ENCODE measurements at regions not wholly inside any gene's neighbourhood (a gene's known extent, or its start where the extent isn't known, plus 50 kb on each side); places are given as distances from the start of the nearest gene placed in this dataset.

DNA sequence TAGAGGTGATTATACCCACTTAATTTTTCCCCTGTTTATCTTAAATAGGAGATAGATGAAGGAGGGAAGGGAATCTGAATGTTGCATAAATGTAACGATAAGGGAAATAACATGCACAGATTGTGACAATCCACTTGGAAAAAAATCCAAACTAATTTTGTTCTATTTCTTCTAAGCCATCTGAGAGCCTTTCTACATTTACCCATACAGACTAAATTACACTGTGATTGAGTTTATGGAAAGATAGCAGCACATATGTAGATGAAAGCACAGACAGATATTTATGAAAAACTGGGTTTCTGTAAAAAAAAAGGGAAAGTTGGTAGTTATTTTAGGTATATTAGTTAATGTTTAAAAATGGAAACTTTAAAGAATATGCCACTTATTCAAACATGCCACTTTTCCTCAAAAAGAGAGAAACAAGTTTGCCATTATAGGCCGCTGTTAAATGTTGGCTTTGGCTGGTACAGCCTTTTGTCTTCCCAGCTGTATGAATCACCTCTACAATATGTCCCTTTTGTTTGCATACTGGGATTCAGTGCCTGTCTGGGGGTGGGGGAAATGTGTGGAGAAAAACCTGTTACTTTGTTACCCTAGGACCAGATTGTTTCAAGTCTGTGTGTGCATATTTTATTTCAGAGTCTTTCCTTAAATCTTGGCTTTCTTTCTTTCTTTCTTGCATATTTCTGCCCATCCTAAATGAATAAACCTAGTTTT, 470.2 kb upstream of the LMO3 start:
- TF ChIP-seq, protein P1, sequence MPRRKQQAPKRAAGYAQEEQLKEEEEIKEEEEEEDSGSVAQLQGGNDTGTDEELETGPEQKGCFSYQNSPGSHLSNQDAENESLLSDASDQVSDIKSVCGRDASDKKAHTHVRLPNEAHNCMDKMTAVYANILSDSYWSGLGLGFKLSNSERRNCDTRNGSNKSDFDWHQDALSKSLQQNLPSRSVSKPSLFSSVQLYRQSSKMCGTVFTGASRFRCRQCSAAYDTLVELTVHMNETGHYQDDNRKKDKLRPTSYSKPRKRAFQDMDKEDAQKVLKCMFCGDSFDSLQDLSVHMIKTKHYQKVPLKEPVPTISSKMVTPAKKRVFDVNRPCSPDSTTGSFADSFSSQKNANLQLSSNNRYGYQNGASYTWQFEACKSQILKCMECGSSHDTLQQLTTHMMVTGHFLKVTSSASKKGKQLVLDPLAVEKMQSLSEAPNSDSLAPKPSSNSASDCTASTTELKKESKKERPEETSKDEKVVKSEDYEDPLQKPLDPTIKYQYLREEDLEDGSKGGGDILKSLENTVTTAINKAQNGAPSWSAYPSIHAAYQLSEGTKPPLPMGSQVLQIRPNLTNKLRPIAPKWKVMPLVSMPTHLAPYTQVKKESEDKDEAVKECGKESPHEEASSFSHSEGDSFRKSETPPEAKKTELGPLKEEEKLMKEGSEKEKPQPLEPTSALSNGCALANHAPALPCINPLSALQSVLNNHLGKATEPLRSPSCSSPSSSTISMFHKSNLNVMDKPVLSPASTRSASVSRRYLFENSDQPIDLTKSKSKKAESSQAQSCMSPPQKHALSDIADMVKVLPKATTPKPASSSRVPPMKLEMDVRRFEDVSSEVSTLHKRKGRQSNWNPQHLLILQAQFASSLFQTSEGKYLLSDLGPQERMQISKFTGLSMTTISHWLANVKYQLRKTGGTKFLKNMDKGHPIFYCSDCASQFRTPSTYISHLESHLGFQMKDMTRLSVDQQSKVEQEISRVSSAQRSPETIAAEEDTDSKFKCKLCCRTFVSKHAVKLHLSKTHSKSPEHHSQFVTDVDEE (CRISPR knock-in tag; IDR thresholded peaks at IDR 0.05), result no peak
- TF ChIP-seq ZNF70 (CRISPR knock-in tag; IDR thresholded peaks at IDR 0.05), result no peak
- TF ChIP-seq GLIS3 (CRISPR knock-in tag; IDR thresholded peaks at IDR 0.05), result no peak
- TF ChIP-seq ZFP30 (CRISPR knock-in tag; IDR thresholded peaks at IDR 0.05), result no peak
- TF ChIP-seq PATZ1 (CRISPR knock-in tag; IDR thresholded peaks at IDR 0.05; ENCODE audit: borderline replicate concordance), result no peak
- no peak for TF ChIP-seq RARB (CRISPR knock-in tag; IDR thresholded peaks at IDR 0.05)
- no peak for TF ChIP-seq SNAI2 (CRISPR knock-in tag; IDR thresholded peaks at IDR 0.05)
- TF ChIP-seq BACH2 (CRISPR knock-in tag; IDR thresholded peaks at IDR 0.05; ENCODE audit: borderline replicate concordance), result no peak
- no peak for TF ChIP-seq ISL1 (CRISPR knock-in tag; IDR thresholded peaks at IDR 0.05)
- TF ChIP-seq, protein P2, sequence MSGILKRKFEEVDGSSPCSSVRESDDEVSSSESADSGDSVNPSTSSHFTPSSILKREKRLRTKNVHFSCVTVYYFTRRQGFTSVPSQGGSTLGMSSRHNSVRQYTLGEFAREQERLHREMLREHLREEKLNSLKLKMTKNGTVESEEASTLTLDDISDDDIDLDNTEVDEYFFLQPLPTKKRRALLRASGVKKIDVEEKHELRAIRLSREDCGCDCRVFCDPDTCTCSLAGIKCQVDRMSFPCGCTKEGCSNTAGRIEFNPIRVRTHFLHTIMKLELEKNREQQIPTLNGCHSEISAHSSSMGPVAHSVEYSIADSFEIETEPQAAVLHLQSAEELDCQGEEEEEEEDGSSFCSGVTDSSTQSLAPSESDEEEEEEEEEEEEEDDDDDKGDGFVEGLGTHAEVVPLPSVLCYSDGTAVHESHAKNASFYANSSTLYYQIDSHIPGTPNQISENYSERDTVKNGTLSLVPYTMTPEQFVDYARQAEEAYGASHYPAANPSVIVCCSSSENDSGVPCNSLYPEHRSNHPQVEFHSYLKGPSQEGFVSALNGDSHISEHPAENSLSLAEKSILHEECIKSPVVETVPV (CRISPR knock-in tag; IDR thresholded peaks at IDR 0.05), result no peak
- TF ChIP-seq TCF4 (CRISPR knock-in tag; IDR thresholded peaks at IDR 0.05; ENCODE audit: borderline replicate concordance), result no peak
- TF ChIP-seq PPARA (CRISPR knock-in tag; IDR thresholded peaks at IDR 0.05; ENCODE audit: borderline replicate concordance), result no peak

All from SK-N-SH treated with all-trans-retinoic acid at 6 μM for 48 hours (cell line).